HG03139 (cell line): ENCODE measurements at regions not wholly inside any gene's neighbourhood (a gene's known extent, or its start where the extent isn't known, plus 50 kb on each side); places are given as distances from the start of the nearest gene placed in this dataset.
A peak's percentile ranks its signal among the peaks of the same experiment; 100 is the strongest.
"Not testable (repeated sequence)": the region's sequence is repeated elsewhere in the genome, so short reads cannot be mapped to it uniquely, and the experiment has no call there.

ENCODE experiments used
- ATAC-seq: cut with Tn5 transposase; IDR thresholded peaks from one replicate; pipeline ENCODE4 v1.9.1; 2021; ENCODE audit not compliant: unreplicated experiment

DNA sequence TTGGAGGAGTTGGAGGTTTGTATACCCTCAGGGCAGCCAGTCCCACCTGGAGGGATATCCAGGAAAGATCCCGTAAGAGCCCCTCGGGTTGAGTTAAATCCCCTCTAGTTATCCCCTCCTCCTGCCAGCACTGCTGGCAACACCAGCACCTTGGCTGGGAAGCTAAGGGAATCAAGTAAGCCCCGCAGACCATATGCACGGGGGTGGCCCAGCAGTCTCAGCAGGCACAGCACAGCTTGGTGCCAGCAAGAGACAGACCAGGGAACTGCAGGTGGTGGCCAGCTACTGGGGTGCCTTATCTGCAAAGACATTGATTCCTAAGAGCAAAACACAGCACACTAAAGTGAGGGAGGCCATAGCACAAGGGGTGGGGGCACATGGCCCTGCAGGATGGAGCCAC, 173.8 kb downstream of the GOLGA6L4 start:
- ATAC-seq: not testable (repeated sequence)

DNA sequence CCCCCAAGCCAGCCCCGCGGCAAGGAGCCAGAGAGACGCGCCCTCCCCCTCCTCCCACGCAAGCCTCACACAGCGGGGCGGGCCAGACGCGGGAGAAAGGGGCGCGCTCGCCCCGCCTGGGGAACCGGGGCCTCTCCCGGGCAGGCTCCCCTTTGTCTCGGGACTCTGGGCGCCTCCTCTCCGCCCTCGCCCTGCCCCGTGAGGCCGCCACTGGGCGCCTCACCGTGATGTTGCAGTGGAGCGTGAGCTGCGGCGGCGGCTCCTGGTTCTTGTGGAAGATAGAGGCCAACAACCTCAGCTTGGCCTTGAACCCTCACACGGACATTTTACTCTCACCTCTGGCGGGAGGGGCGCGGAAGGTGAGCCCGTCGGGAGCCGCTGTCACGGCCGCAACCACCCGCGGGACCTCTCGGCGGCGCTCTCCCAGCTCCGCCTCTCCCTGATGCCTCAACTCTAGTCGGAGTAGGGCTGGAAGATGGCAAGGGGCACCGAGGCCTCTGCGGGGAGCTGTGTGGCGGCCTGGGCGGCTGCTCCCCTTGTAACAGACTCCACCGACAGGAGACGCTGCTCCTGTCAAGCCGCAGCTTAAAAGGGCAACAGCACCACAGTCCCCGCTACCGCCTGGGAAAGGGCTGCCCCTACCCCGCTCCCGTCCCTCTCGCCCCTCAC, 179.2 kb upstream of the ZSCAN2 start:
- ATAC-seq: not testable (repeated sequence)

- ATAC-seq: not testable (repeated sequence)
These were observed 175.5 kb upstream of the ZSCAN2 start for GRCh38 chr15:84425327-84425726.

DNA sequence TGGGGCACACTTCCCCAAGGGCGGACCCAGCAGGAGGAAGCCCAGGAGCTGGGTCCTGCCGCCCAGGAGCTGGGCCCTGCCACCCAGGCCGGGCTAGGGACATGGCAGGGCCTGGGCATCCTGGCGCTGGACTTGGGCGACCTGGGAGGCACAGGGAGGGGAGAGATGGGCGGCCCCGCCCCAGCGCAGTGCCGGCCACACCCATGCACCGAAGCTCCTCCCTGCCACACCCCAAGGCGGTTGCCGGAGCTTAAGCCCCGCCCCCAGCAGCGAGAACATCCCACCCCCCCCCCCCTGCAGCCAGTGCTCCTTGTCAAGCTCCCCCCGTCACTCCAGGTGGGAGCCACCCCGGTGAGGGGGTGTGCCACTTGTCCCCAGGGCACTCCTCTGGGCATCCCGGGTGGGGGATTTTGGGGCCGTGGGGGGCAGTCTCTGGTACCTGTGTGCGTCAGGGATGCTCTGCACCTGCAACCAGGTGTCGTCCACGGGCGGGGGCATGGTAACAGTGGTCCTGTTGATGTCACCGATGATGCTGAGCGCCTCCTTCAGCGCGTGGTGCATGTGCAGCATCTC, 127.4 kb upstream of the ZSCAN2 start:
- ATAC-seq: not testable (repeated sequence)

- ATAC-seq: not testable (repeated sequence)
These were observed 124.3 kb upstream of the ZSCAN2 start for GRCh38 chr15:84476364-84477033.

- peak; percentile 96 for ATAC-seq
These were observed 123.3 kb upstream of the ZSCAN2 start for GRCh38 chr15:84477550-84477949.

DNA sequence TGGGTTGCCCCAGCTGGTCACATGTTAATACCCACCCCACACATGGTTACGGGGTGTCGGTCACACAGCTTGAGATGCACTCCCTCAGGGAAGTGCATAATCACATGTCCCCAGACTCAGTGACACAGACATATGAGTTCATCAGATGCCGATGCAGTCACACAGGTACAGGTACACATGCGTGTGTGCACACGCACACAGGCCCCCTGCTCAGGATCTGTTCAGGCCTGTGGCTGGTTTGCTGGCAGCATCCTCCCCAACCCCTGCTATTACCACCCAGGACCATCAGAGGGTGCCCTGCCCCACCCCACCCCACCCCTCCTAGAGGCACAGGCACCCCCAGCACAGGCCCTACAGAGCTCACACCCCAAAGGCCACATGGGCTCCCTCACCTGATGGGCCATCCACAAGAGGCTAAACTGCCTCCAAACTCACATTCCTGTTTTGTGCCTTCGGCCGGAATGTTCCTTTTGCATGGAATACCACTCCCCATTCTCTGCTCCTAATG, 120.6 kb upstream of the ZSCAN2 start:
- not testable (repeated sequence) for ATAC-seq

- not testable (repeated sequence) for ATAC-seq
These were observed 117.0 kb upstream of the ZSCAN2 start for GRCh38 chr15:84483859-84484258.

GRCh38 chr15:84500165-84500889, 100.5 kb upstream of the ZSCAN2 start:
- ATAC-seq: not testable (repeated sequence)

- ATAC-seq: not testable (repeated sequence)
These were observed 97.7 kb upstream of the ZSCAN2 start for GRCh38 chr15:84503101-84503500.

DNA sequence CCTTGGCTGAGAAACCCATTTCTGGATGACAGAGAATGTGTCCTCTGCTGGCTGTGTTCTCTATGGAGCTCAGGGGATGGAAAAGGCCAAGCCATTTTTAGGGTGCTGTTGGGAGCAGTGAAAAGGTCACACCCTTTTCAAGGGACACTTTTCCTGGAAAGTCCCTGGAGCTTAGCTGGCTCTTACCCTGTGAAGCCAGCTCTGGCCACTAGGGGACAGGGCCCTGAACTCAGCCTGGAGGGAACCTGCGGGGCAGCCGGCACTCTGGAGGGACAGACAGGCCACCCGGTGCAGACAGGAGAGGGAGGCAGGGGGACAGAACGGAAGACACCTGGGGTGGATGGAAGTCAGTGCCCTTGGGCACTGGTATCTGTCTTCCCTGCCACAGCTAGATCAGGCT, 95.3 kb upstream of the ZSCAN2 start:
- not testable (repeated sequence) for ATAC-seq

DNA sequence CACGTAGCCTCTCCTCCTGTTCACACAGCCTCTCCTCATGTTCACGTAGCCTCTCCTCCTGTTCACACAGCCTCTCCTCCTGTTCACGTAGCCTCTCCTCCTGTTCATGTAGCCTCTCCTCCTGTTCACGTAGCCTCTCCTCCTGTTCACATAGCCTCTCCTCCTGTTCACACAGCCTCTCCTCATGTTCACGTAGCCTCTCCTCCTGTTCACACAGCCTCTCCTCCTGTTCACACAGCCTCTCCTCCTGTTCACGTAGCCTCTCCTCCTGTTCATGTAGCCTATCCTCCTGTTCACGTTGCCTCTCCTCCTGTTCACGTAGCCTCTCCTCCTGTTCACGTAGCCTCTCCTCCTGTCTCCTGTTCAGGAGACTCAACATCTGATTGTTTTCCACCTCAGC, 88.5 kb upstream of the ZSCAN2 start:
- ATAC-seq: not testable (repeated sequence)

DNA sequence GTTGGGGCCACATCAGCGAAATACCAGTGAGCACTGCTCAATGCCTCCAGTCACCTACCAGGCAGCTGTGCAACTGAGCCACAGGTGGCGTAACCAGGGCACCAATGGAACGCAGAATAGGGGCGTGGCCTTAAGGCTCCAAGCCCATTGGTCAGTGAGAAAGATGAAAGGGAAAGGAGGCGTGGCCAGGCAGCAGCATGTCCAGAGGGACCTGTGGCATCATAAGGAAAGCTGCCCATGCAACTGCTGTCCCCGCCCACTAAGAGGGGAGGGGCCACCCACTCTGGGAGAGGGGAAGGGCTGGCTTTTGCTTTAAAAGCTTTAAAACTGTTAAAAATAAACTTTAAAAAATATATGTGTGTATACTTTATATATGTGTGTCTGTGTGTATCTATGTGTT, 84.0 kb upstream of the ZSCAN2 start:
- ATAC-seq: not testable (repeated sequence)

DNA sequence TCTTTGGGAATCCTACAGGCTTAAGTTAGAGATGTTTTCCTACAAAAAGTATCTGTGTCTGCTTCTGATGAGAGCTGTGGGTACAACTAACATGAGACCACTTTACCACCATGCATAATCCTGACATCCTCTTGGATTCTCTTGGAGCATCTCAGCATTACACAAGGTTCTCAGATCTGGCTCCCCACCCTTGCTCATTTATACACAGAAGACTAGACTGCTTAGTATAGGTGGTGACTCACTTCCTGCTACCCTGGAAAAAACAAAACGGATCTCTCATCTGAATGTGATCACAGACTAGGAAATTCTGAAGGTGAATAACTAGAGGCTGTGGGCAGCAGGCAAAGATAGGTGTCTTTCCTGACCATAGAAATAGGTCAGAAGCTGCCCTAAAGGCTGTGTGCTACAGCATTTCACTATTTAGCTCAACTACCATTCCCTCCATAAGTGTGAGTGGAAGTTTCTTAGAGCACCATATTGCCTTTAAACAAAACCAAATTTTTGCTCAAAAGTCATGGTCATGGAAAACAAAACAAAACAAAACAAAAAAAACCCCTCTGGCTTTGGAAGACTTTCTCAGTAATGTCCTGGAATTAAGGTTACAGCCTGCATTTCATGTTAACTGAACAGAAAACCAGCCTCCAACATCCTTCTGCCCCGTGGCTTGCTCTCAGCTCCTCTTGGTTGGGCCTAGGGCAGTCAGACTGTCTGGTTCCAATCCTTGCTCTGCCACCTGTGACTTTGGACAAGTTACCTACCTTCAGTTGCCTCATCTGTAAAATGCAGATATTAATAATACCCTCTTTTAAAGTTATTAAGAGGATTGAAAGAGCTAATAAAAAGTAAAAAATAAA, 75.1 kb upstream of the ZSCAN2 start:
- not testable (repeated sequence) for ATAC-seq

GRCh38 chr15:84530751-84531150, 70.1 kb upstream of the ZSCAN2 start:
- ATAC-seq: not testable (repeated sequence)

GRCh38 chr15:84531223-84531622, 69.6 kb upstream of the ZSCAN2 start:
- ATAC-seq: not testable (repeated sequence)

DNA sequence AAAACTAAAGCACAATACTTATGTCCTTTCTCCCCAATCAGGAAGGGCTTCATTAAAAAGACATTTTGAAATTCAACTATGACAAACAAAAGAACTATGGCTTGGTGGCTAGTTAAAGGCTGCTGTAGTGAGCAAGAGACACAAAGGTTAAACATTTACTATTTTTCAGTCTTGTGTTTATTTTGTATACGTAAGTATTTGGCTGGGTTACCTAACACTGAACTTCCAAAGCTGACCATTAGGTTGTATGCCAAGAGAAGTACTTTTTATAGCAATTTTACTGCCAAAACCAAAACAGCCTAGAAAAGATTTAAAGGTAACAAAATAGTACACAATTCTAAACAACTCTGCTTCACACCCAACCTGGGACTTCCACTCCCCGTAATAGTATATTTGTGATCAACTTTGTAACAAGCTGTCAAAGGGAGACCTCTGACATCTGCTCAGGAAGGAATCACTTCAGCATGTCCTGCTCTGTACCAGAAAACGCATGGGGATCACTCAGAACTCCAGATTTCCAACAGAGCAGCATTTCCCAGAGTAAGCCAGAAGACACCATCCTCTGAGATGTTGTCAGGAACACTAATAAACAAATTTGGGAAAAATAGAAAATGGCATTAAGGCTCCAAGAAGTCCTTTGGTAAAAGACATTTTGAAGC, 69.0 kb upstream of the ZSCAN2 start:
- not testable (repeated sequence) for ATAC-seq

- ATAC-seq: not testable (repeated sequence)
These were observed 67.1 kb upstream of the ZSCAN2 start for GRCh38 chr15:84533705-84534104.

- ATAC-seq: not testable (repeated sequence)
These were observed 66.1 kb upstream of the ZSCAN2 start for GRCh38 chr15:84534561-84535235.
